Lung (tissue), 11 donors: ENCODE measurements at regions not wholly inside any gene's neighbourhood (a gene's known extent, or its start where the extent isn't known, plus 50 kb on each side); places are given as distances from the start of the nearest gene placed in this dataset.

Experiments used
- ATAC-seq: fragments of 200-7000 bp; cut with Tn5 transposase; one replicate; pipeline ENCODE4 v1.9.1; 2020; ENCODE audit warnings: moderate number of reproducible peaks; ENCODE audit not compliant: insufficient read depth, low FRiP score
- DNase-seq, 3 donors: peaks; one replicate each; pipeline ENCODE4 v3.0.0-alpha.2; 2013 to 2017
- H3K27ac ChIP-seq, 2 donors: one replicate each; pipeline ENCODE4 v1.5.1; 2013; ENCODE audit warnings: mild to moderate bottlenecking in 2 of 2, moderate library complexity in 2 of 2, control low read depth in 1 of 2, inconsistent platforms in 1 of 2, low read depth in 1 of 2, low read length in 1 of 2
- H3K27me3 ChIP-seq, 3 donors: one replicate each; pipeline ENCODE4 v1.5.1; 2013; ENCODE audit warnings: low read length in 2 of 3; ENCODE audit not compliant: control insufficient read depth in 3 of 3, insufficient read depth in 3 of 3
- H3K36me3 ChIP-seq, 4 donors: one replicate each; pipeline ENCODE4 v1.5.1; 2013; ENCODE audit warnings: low read length in 4 of 4, mild to moderate bottlenecking in 1 of 4, moderate library complexity in 1 of 4; ENCODE audit not compliant: control insufficient read depth in 4 of 4, insufficient read depth in 4 of 4
- H3K4me1 ChIP-seq, 5 donors: one replicate each; pipeline ENCODE4 v1.5.1; 2013; ENCODE audit warnings: low read length in 5 of 5, mild to moderate bottlenecking in 2 of 5, moderate library complexity in 1 of 5; ENCODE audit not compliant: control insufficient read depth in 5 of 5, insufficient read depth in 5 of 5
- H3K4me3 ChIP-seq: one replicate; pipeline ENCODE4 v1.5.1; 2013; ENCODE audit warnings: mild to moderate bottlenecking, control low read depth, moderate library complexity
- H3K9ac ChIP-seq, 2 donors: one replicate each; pipeline ENCODE4 v1.5.1; 2013; ENCODE audit warnings: low read length in 2 of 2, control low read depth in 1 of 2; ENCODE audit not compliant: insufficient read depth in 1 of 2
- H3K9me3 ChIP-seq, 4 donors: one replicate each; pipeline ENCODE4 v1.5.1; 2013; ENCODE audit warnings: low read length in 3 of 4, mild to moderate bottlenecking in 1 of 4, moderate library complexity in 1 of 4; ENCODE audit not compliant: control insufficient read depth in 4 of 4, insufficient read depth in 3 of 4
- CTCF ChIP-seq: IDR thresholded peaks from 2 replicates; pipeline ENCODE4 v1.5.1; 2012; ENCODE audit warnings: mild to moderate bottlenecking; ENCODE audit errors: control extremely low read depth, extremely low read depth
- WGBS, 2 donors: extraction: QIAGEN DNeasy Blood & Tissue Kit; methylation state at CpG; one replicate each; pipeline ENCODE4 v1.1.7; 2013; 5-methylcytosine and 5-hydroxymethylcytosine counted together
- donor health status: control.
- donor health status: control.
- donor health status: Bipolar disorder and iron deficiency.
- donor health status: healthy.
- donor health status: DM: yes; HTN: yes; CAD: no.

- Histone ChIP-seq H3K27me3 (no peaks in the 10 kb centered on the region), H3K9me3 (no peaks in the 10 kb centered on the region), H3K9ac (no peak overlapping the region), H3K4me1 (no peaks in the 10 kb centered on the region), H3K4me3 (no peak overlapping the region), H3K36me3 (no peaks in the 10 kb centered on the region), H3K27ac (no peak overlapping the region)
- no peak for DNase-seq
- ATAC-seq: no peak
- TF ChIP-seq CTCF: no peak
Observed at GRCh38 chr7:111676167-111676566, 113.9 kb upstream of the IMMP2L start.

GRCh38 chr7:111672901-111673300 lies 110.6 kb upstream of the IMMP2L start:
- Histone ChIP-seq H3K4me3 (no peak overlapping the region), H3K27ac (no peak overlapping the region), H3K9me3 (no peaks in the 10 kb centered on the region), H3K9ac (no peak overlapping the region), H3K36me3 (no peaks in the 10 kb centered on the region), H3K4me1 (no peaks in the 10 kb centered on the region), H3K27me3 (no peaks in the 10 kb centered on the region)
- no peak for ATAC-seq
- WGBS, 2 donors: 83 to 89% methylated on average over 6 of the region's 6 CpGs
- no peak for TF ChIP-seq CTCF
- DNase-seq: no peak

- Histone ChIP-seq H3K9ac (no peak overlapping the region), H3K4me3 (no peak overlapping the region), H3K27ac (no peak overlapping the region), H3K36me3 (no peaks in the 10 kb centered on the region), H3K27me3 (no peaks in the 10 kb centered on the region), H3K9me3 (no peaks in the 10 kb centered on the region), H3K4me1 (no peaks in the 10 kb centered on the region)
- no peak for TF ChIP-seq CTCF
- WGBS, 2 donors: 85% methylated on average over 2 of the region's 2 CpGs
- ATAC-seq: no peak
- DNase-seq: no peak
Observed at GRCh38 chr7:111671927-111672326, 109.6 kb upstream of the IMMP2L start.

GRCh38 chr7:111668711-111669110 lies 106.4 kb upstream of the IMMP2L start:
- no peak overlapping the region for H3K27ac ChIP-seq
- no peaks in the 10 kb centered on the region for H3K9me3 ChIP-seq
- ATAC-seq: no peak

More at GRCh38 chr7:111668711-111669110, 106.4 kb upstream of the IMMP2L start:
- Histone ChIP-seq H3K27me3 (no peaks in the 10 kb centered on the region), H3K9ac (no peak overlapping the region), H3K36me3 (no peaks in the 10 kb centered on the region), H3K4me3 (no peak overlapping the region), H3K4me1 (no peaks in the 10 kb centered on the region)
- 91 to 94% methylated on average over 9 of the region's 9 CpGs for WGBS, 2 donors
- TF ChIP-seq CTCF: no peak
- no peak for DNase-seq
